Pancreas (tissue), 10 donors: ENCODE measurements at regions not wholly inside any gene's neighbourhood (a gene's known extent, or its start where the extent isn't known, plus 50 kb on each side); places are given as distances from the start of the nearest gene placed in this dataset.

Source experiments
- ATAC-seq, 4 donors: fragments of 200-7000 bp; cut with Tn5 transposase; one replicate each; pipeline versions ENCODE4 v1.8.0 to v1.9.1; 2020; ENCODE audit warnings: mild to moderate bottlenecking in 4 of 4, moderate library complexity in 4 of 4
- DNase-seq, 6 donors: peaks; one replicate each; pipeline ENCODE4 v3.0.0-alpha.2; 2020
- FAIRE-seq: peaks from 2 replicates; lab custom pipeline; 2012; peaks lifted over from hg19 to GRCh38; lab: Jason Lieb, UNC
- H3K27ac ChIP-seq, 4 donors: fragments of 200-600 bp; sonication (generic); 1 replicate in 3 of 4; 2 replicates in 1 of 4; pipeline versions ENCODE4 v1.5.0 to v1.8.0; 2020
- H3K27me3 ChIP-seq, 4 donors: fragments of 200-600 bp; one replicate each; pipeline ENCODE4 v1.8.0; 2021
- H3K36me3 ChIP-seq, 3 donors: fragments of 200-600 bp; sonication (generic) in 1 of 3; one replicate each; pipeline versions ENCODE4 v1.5.0 to v1.8.0; 2020 to 2021
- H3K4me1 ChIP-seq, 3 donors: fragments of 200-600 bp; one replicate each; pipeline ENCODE4 v1.8.0; 2021
- H3K4me3 ChIP-seq, 4 donors: fragments of 200-600 bp; sonication (generic) in 2 of 4; one replicate each; pipeline versions ENCODE4 v1.5.0 to v1.8.0; 2020 to 2021
- H3K9me3 ChIP-seq, 4 donors: fragments of 200-600 bp; one replicate each; pipeline ENCODE4 v1.8.0; 2021
- CTCF ChIP-seq, 4 donors: fragments of 200-600 bp; sonication (generic) in 3 of 4; IDR thresholded peaks; one replicate each; pipeline versions ENCODE4 v1.5.0 to v1.8.0; 2021; ENCODE audit warnings: antibody characterized with exemption in 4 of 4
- WGBS, 2 donors: extraction: QIAGEN DNeasy Blood & Tissue Kit; methylation state at CpG; one replicate each; pipeline ENCODE4 v1.1.7; 2013; 5-methylcytosine and 5-hydroxymethylcytosine counted together
- intact Hi-C, 3 donors: fragments of 100-400 bp; cut with DNase I; formaldehyde crosslinking; loops; one replicate each; pipeline versions ENCODE4 v1.11.1 to v1.14.2; 2022
- donor health status: healthy with polysubstance abuse.
- donor health status: DM: no; HTN: no; CAD: no; lungs with moderate emphysema.
- donor health status: DM: no; HTN: no; CAD: no.
- donor health status: control.
- donor health status: control.
- donor health status: Bipolar disorder and iron deficiency.
- donor health status: DM: yes; HTN: yes; CAD: no.
- donor health status: DM: no; HTN: no; CAD: no.
- donor health status: DM: no; HTN: no; CAD: no.
- donor health status: DM: yes; HTN: yes; CAD: no.

GRCh38 chr11:71068963-71069362 lies 183.4 kb downstream of the SHANK2 start:
- no peaks in the 10 kb centered on the region for H3K4me1 ChIP-seq
- 93 to 95% methylated on average over 1 of the region's 1 CpG for WGBS, 2 donors
- no peak for TF ChIP-seq CTCF (IDR thresholded peaks at IDR 0.05)
- no peak for DNase-seq
- no peak overlapping the region for H3K4me3 ChIP-seq
- H3K27me3 ChIP-seq: no peaks in the 10 kb centered on the region
- FAIRE-seq: no peak
- intact Hi-C loops: no loop called here
- no peaks in the 10 kb centered on the region for H3K36me3 ChIP-seq
- H3K27ac ChIP-seq: no peak overlapping the region
- no peaks in the 10 kb centered on the region for H3K9me3 ChIP-seq
- ATAC-seq: no peak

- WGBS, 2 donors: 98% methylated on average over 6 of the region's 6 CpGs
- no peaks in the 10 kb centered on the region for H3K9me3 ChIP-seq
- DNase-seq (no peak), ATAC-seq (no peak), FAIRE-seq (no peak)
- H3K27me3 ChIP-seq: no peaks in the 10 kb centered on the region
- no peak overlapping the region for H3K4me3 ChIP-seq
- intact Hi-C loops: no loop called here
- H3K4me1 ChIP-seq: no peaks in the 10 kb centered on the region
- H3K36me3 ChIP-seq: no peaks in the 10 kb centered on the region
- no peak overlapping the region for H3K27ac ChIP-seq
- TF ChIP-seq CTCF (IDR thresholded peaks at IDR 0.05): no peak
These were observed 184.6 kb downstream of the SHANK2 start for GRCh38 chr11:71067753-71068152.

- H3K27me3 ChIP-seq: no peaks in the 10 kb centered on the region
- WGBS, 2 donors: 76 to 81% methylated on average over 6 of the region's 6 CpGs
- H3K27ac ChIP-seq: no peak overlapping the region
- DNase-seq (no peak), ATAC-seq (no peak), FAIRE-seq (no peak)
- intact Hi-C loops: no loop called here
- H3K9me3 ChIP-seq: no peaks in the 10 kb centered on the region
- no peaks in the 10 kb centered on the region for H3K4me1 ChIP-seq
- H3K4me3 ChIP-seq: no peak overlapping the region
- H3K36me3 ChIP-seq: no peaks in the 10 kb centered on the region
- no peak for TF ChIP-seq CTCF (IDR thresholded peaks at IDR 0.05)
These were observed 186.1 kb downstream of the SHANK2 start for GRCh38 chr11:71066311-71066710.

- intact Hi-C loops: no loop called here
These were observed 186.5 kb downstream of the SHANK2 start for GRCh38 chr11:71065841-71066240.

More at GRCh38 chr11:71065841-71066240, 186.5 kb downstream of the SHANK2 start:
- 80 to 90% methylated on average over 3 of the region's 4 CpGs for WGBS, 2 donors
- H3K27me3 ChIP-seq: no peaks in the 10 kb centered on the region
- DNase-seq (no peak), ATAC-seq (no peak), FAIRE-seq (no peak)
- H3K27ac ChIP-seq: no peak overlapping the region
- no peak for TF ChIP-seq CTCF (IDR thresholded peaks at IDR 0.05)
- H3K9me3 ChIP-seq: no peaks in the 10 kb centered on the region
- no peak overlapping the region for H3K4me3 ChIP-seq
- H3K4me1 ChIP-seq: no peaks in the 10 kb centered on the region
- no peaks in the 10 kb centered on the region for H3K36me3 ChIP-seq
